GM21737 (cell line): ENCODE measurements at regions not wholly inside any gene's neighbourhood (a gene's known extent, or its start where the extent isn't known, plus 50 kb on each side); places are given as distances from the start of the nearest gene placed in this dataset.
"Not testable (repeated sequence)": the region's sequence is repeated elsewhere in the genome, so short reads cannot be mapped to it uniquely, and the experiment has no call there.

Experiments used
- ATAC-seq: cut with Tn5 transposase; IDR thresholded peaks from one replicate; pipeline ENCODE4 v1.9.1; 2021; ENCODE audit warnings: mild to moderate bottlenecking, moderate library complexity; ENCODE audit not compliant: unreplicated experiment

GRCh38 chr17:51434434-51435170 is 174.3 kb downstream of the UTP18 start:
- no peak for ATAC-seq

GRCh38 chr17:51435171-51435552 is 174.8 kb downstream of the UTP18 start:
- ATAC-seq: no peak

- ATAC-seq: no peak
Measured at GRCh38 chr17:51435641-51436091, 175.3 kb downstream of the UTP18 start.

GRCh38 chr17:51439395-51440229 is 179.3 kb downstream of the UTP18 start:
- no peak for ATAC-seq

- ATAC-seq: no peak
Measured at GRCh38 chr17:51441431-51441830, 181.1 kb downstream of the UTP18 start.

GRCh38 chr17:51442088-51442865 is 181.9 kb downstream of the UTP18 start:
- no peak for ATAC-seq

- no peak for ATAC-seq
Measured at GRCh38 chr17:51443646-51444045, 183.3 kb downstream of the UTP18 start.

GRCh38 chr17:51445946-51446345 is 185.6 kb downstream of the UTP18 start:
- no peak for ATAC-seq

GRCh38 chr17:51454456-51454978 is 194.2 kb downstream of the UTP18 start:
- no peak for ATAC-seq

- no peak for ATAC-seq
Measured at GRCh38 chr17:51455211-51455610, 194.9 kb downstream of the UTP18 start.

- no peak for ATAC-seq
Measured at GRCh38 chr17:51455931-51456330, 195.6 kb downstream of the UTP18 start.

GRCh38 chr17:51456942-51457341 is 196.6 kb downstream of the UTP18 start:
- ATAC-seq: no peak

GRCh38 chr17:51461578-51462004 is 201.2 kb downstream of the UTP18 start:
- no peak for ATAC-seq

- no peak for ATAC-seq
Measured at GRCh38 chr17:51463353-51463752, 203.0 kb downstream of the UTP18 start.

- ATAC-seq: no peak
Measured at GRCh38 chr17:51467336-51467735, 207.0 kb downstream of the UTP18 start.

- ATAC-seq: no peak
Measured at GRCh38 chr17:51472670-51473205, 212.4 kb downstream of the UTP18 start.

GRCh38 chr17:51474764-51475163 is 214.4 kb downstream of the UTP18 start:
- no peak for ATAC-seq

GRCh38 chr17:51475730-51476129 is 215.4 kb downstream of the UTP18 start:
- ATAC-seq: no peak

GRCh38 chr17:51479303-51479702 is 219.0 kb downstream of the UTP18 start:
- ATAC-seq: no peak

- no peak for ATAC-seq
Measured at GRCh38 chr17:51481370-51481769, 221.0 kb downstream of the UTP18 start.

GRCh38 chr17:51482248-51482647 is 221.9 kb downstream of the UTP18 start:
- not testable (repeated sequence) for ATAC-seq
